BLaER1 treated with 17β-estradiol and CSF1 and Interleukin-3, amounts not matched to agents 10 nM and 100 nM (cell line): ENCODE measurements at regions not wholly inside any gene's neighbourhood (a gene's known extent, or its start where the extent isn't known, plus 50 kb on each side); places are given as distances from the start of the nearest gene placed in this dataset.
"Not testable (repeated sequence)": the region's sequence is repeated elsewhere in the genome, so short reads cannot be mapped to it uniquely, and the experiment has no call there.

Source experiments
- H3K27ac ChIP-seq, 11 experiments: shearing (Covaris generic); formaldehyde crosslinking; 2 replicates each; pipeline ENCODE4 v1.8.1; 2022
- H3K27me3 ChIP-seq, 11 experiments: shearing (Covaris generic); formaldehyde crosslinking; 2 replicates each; pipeline ENCODE4 v1.8.1; 2022
- H3K36me3 ChIP-seq, 11 experiments: shearing (Covaris generic); formaldehyde crosslinking; 2 replicates each; pipeline ENCODE4 v1.8.1; 2022
- H3K4me1 ChIP-seq, 10 experiments: shearing (Covaris generic); formaldehyde crosslinking; 2 replicates each; pipeline ENCODE4 v1.8.1; 2022
- H3K4me2 ChIP-seq, 11 experiments: shearing (Covaris generic); formaldehyde crosslinking; 2 replicates each; pipeline ENCODE4 v1.8.1; 2022
- H3K4me3 ChIP-seq, 10 experiments: shearing (Covaris generic); formaldehyde crosslinking; 2 replicates each; pipeline ENCODE4 v1.8.1; 2022
- H3K9ac ChIP-seq, 11 experiments: shearing (Covaris generic); formaldehyde crosslinking; 2 replicates each; pipeline ENCODE4 v1.8.1; 2022
- H3K9me3 ChIP-seq, 11 experiments: shearing (Covaris generic); formaldehyde crosslinking; replicated peaks in 1 of 11; 2 replicates each; pipeline ENCODE4 v1.8.1; 2022
- H4K20me1 ChIP-seq, 11 experiments: shearing (Covaris generic); formaldehyde crosslinking; 2 replicates each; pipeline ENCODE4 v1.8.1; 2022
- Cebpa-rat ChIP-seq, 11 experiments: shearing (Covaris generic); IDR thresholded peaks; 2 replicates each; pipeline ENCODE4 v1.8.1; 2022

GRCh38 chrX:3450881-3451570 is 104.6 kb upstream of the MXRA5 start:
- no peak for TF ChIP-seq Cebpa-rat (IDR thresholded peaks at IDR 0.05)
- Histone ChIP-seq H3K4me2 (no peak overlapping the region), H3K4me3 (no peak overlapping the region), H4K20me1 (no peaks in the 10 kb centered on the region), H3K9ac (no peak overlapping the region), H3K36me3 (no peaks in the 10 kb centered on the region), H3K9me3 (0 out of 22 replicates have a peak, but pooled peaks cover 0 to 7% (median 0%) of the 10 kb centered on the region in 11 experiments), H3K4me1 (no peaks in the 10 kb centered on the region), H3K27ac (no peak overlapping the region), H3K27me3 (no peaks in the 10 kb centered on the region)

- Histone ChIP-seq H3K9ac (no peak overlapping the region), H4K20me1 (no peaks in the 10 kb centered on the region; a peak in 1 of 22 replicates), H3K36me3 (no peaks in the 10 kb centered on the region), H3K27me3 (no peaks in the 10 kb centered on the region), H3K4me2 (no peak overlapping the region), H3K9me3 (0 out of 22 replicates have a peak, but pooled peaks cover 0 to 5% (median 0%) of the 10 kb centered on the region in 11 experiments), H3K4me1 (no peaks in the 10 kb centered on the region), H3K27ac (no peak overlapping the region), H3K4me3 (no peak overlapping the region)
- TF ChIP-seq Cebpa-rat (IDR thresholded peaks at IDR 0.05), result no peak
Measured at GRCh38 chrX:3449287-3449686, 102.8 kb upstream of the MXRA5 start.

GRCh38 chrX:3448563-3448962 is 102.1 kb upstream of the MXRA5 start:
- H3K27me3 ChIP-seq, result no peaks in the 10 kb centered on the region
- H4K20me1 ChIP-seq, result no peaks in the 10 kb centered on the region; a peak in 1 of 22 replicates
- no peaks in the 10 kb centered on the region for H3K36me3 ChIP-seq
- no peak overlapping the region for H3K4me3 ChIP-seq
- H3K27ac ChIP-seq, result no peak overlapping the region
- no peak for TF ChIP-seq Cebpa-rat (IDR thresholded peaks at IDR 0.05)
- no peaks in the 10 kb centered on the region for H3K9me3 ChIP-seq
- H3K4me2 ChIP-seq, result no peak overlapping the region
- H3K9ac ChIP-seq, result no peak overlapping the region
- H3K4me1 ChIP-seq, result no peaks in the 10 kb centered on the region

GRCh38 chrX:3445806-3446490 is 99.5 kb upstream of the MXRA5 start:
- H3K4me3 ChIP-seq, result no peak overlapping the region
- TF ChIP-seq Cebpa-rat (IDR thresholded peaks at IDR 0.05), result no peak
- no peak overlapping the region for H3K9ac ChIP-seq

GRCh38 chrX:3443184-3443583 is 96.7 kb upstream of the MXRA5 start:
- no peak for TF ChIP-seq Cebpa-rat (IDR thresholded peaks at IDR 0.05)
- H4K20me1 ChIP-seq, result no peaks in the 10 kb centered on the region; a peak in 1 of 22 replicates

More at GRCh38 chrX:3445806-3446490, 99.5 kb upstream of the MXRA5 start:
- Histone ChIP-seq H4K20me1 (no peaks in the 10 kb centered on the region; a peak in 1 of 22 replicates), H3K36me3 (no peaks in the 10 kb centered on the region), H3K4me1 (no peaks in the 10 kb centered on the region), H3K27ac (no peak overlapping the region), H3K9me3 (peaks cover 0 to 11% (median 8%) of the 10 kb centered on the region in 11 experiments; a peak in 9 of 22 replicates), H3K4me2 (no peak overlapping the region), H3K27me3 (no peaks in the 10 kb centered on the region)

GRCh38 chrX:3442691-3443090 is 96.2 kb upstream of the MXRA5 start:
- no peak overlapping the region for H3K4me3 ChIP-seq
- no peaks in the 10 kb centered on the region for H3K36me3 ChIP-seq
- H4K20me1 ChIP-seq, result no peaks in the 10 kb centered on the region; a peak in 1 of 22 replicates
- no peak for TF ChIP-seq Cebpa-rat (IDR thresholded peaks at IDR 0.05)
- peaks cover 0 to 20% (median 10%) of the 10 kb centered on the region in 11 experiments; a peak in 9 of 22 replicates for H3K9me3 ChIP-seq
- no peaks in the 10 kb centered on the region for H3K4me1 ChIP-seq
- H3K27ac ChIP-seq, result no peak overlapping the region
- no peak overlapping the region for H3K4me2 ChIP-seq
- no peaks in the 10 kb centered on the region for H3K27me3 ChIP-seq
- H3K9ac ChIP-seq, result no peak overlapping the region

More at GRCh38 chrX:3443184-3443583, 96.7 kb upstream of the MXRA5 start:
- Histone ChIP-seq H3K36me3 (no peaks in the 10 kb centered on the region), H3K4me2 (no peak overlapping the region), H3K4me1 (no peaks in the 10 kb centered on the region), H3K9me3 (peaks cover 0 to 20% (median 10%) of the 10 kb centered on the region in 11 experiments; a peak in 9 of 22 replicates), H3K27me3 (no peaks in the 10 kb centered on the region), H3K4me3 (no peak overlapping the region), H3K27ac (no peak overlapping the region), H3K9ac (no peak overlapping the region)

GRCh38 chrX:3440981-3441380 is 94.5 kb upstream of the MXRA5 start:
- Histone ChIP-seq H3K9me3 (peaks cover 0 to 20% (median 10%) of the 10 kb centered on the region in 11 experiments; a peak in 9 of 22 replicates), H3K4me2 (no peak overlapping the region), H3K27ac (no peak overlapping the region), H3K4me1 (no peaks in the 10 kb centered on the region), H3K4me3 (no peak overlapping the region), H3K27me3 (no peaks in the 10 kb centered on the region), H4K20me1 (no peaks in the 10 kb centered on the region; a peak in 1 of 22 replicates), H3K36me3 (no peaks in the 10 kb centered on the region), H3K9ac (no peak overlapping the region)
- no peak for TF ChIP-seq Cebpa-rat (IDR thresholded peaks at IDR 0.05)

- H3K4me1 ChIP-seq, H3K4me2 ChIP-seq, H3K4me3 ChIP-seq, H3K36me3 ChIP-seq, H3K27ac ChIP-seq, H3K9ac ChIP-seq, H3K27me3 ChIP-seq, H4K20me1 ChIP-seq: not testable (repeated sequence)
- peaks cover 0 to 10% (median 1%) of the 10 kb centered on the region in 11 experiments; a peak in 5 of 22 replicates for H3K9me3 ChIP-seq
Measured at GRCh38 chrX:3435916-3436315, 89.5 kb upstream of the MXRA5 start.

- no peak overlapping the region for H3K4me3 ChIP-seq
- no peak overlapping the region for H3K27ac ChIP-seq
- H3K27me3 ChIP-seq, result no peaks in the 10 kb centered on the region
- no peak for TF ChIP-seq Cebpa-rat (IDR thresholded peaks at IDR 0.05)
- peaks cover 0 to 2% (median 0%) of the 10 kb centered on the region in 11 experiments; a peak in 1 of 22 replicates for H3K9me3 ChIP-seq
- H3K4me2 ChIP-seq, result no peak overlapping the region
- H3K9ac ChIP-seq, result no peak overlapping the region
- no peaks in the 10 kb centered on the region for H3K36me3 ChIP-seq
- H4K20me1 ChIP-seq, result no peaks in the 10 kb centered on the region
- H3K4me1 ChIP-seq, result no peaks in the 10 kb centered on the region
Measured at GRCh38 chrX:3435057-3435456, 88.6 kb upstream of the MXRA5 start.
